ENCODE measurements at regions not wholly inside any gene's neighbourhood (a gene's known extent, or its start where the extent isn't known, plus 50 kb on each side); places are given as distances from the start of the nearest gene placed in this dataset.
"Not testable (repeated sequence)": the region's sequence is repeated elsewhere in the genome, so short reads cannot be mapped to it uniquely, and the experiment has no call there.

- TF ChIP-seq POLR2A (IDR thresholded peaks at IDR 0.05; ENCODE audit: low read depth, low read length); POLR2AphosphoS5 (IDR thresholded peaks at IDR 0.05; ENCODE audit: low read depth, low read length); TAF1 (IDR thresholded peaks at IDR 0.05; ENCODE audit: borderline replicate concordance, low read depth, low read length): not testable (repeated sequence)
Observed at GRCh38 chr3:135604512-135604911, 361.0 kb upstream of the PPP2R3A start.
